Occipital lobe (tissue), 1 donor: ENCODE measurements at regions not wholly inside any gene's neighbourhood (a gene's known extent, or its start where the extent isn't known, plus 50 kb on each side); places are given as distances from the start of the nearest gene placed in this dataset.
"Not testable (repeated sequence)": the region's sequence is repeated elsewhere in the genome, so short reads cannot be mapped to it uniquely, and the experiment has no call there.

Experiments used
- DNase-seq: peaks from one replicate; lab custom pipeline; 2025; lab: John Stamatoyannopoulos, UW

GRCh38 chr15:38809621-38810020 lies 245.0 kb upstream of the RASGRP1 start:
- no peak for DNase-seq

- DNase-seq = no peak
Observed at GRCh38 chr15:38810686-38811085, 246.1 kb upstream of the RASGRP1 start.

GRCh38 chr15:38814254-38814653 lies 249.6 kb upstream of the RASGRP1 start:
- not testable (repeated sequence) for DNase-seq

- DNase-seq = no peak
Observed at GRCh38 chr15:38814891-38815290, 250.3 kb upstream of the RASGRP1 start.

- peak; percentile 53 for DNase-seq
Observed at GRCh38 chr15:38817427-38818156, 253.0 kb upstream of the RASGRP1 start.

DNA sequence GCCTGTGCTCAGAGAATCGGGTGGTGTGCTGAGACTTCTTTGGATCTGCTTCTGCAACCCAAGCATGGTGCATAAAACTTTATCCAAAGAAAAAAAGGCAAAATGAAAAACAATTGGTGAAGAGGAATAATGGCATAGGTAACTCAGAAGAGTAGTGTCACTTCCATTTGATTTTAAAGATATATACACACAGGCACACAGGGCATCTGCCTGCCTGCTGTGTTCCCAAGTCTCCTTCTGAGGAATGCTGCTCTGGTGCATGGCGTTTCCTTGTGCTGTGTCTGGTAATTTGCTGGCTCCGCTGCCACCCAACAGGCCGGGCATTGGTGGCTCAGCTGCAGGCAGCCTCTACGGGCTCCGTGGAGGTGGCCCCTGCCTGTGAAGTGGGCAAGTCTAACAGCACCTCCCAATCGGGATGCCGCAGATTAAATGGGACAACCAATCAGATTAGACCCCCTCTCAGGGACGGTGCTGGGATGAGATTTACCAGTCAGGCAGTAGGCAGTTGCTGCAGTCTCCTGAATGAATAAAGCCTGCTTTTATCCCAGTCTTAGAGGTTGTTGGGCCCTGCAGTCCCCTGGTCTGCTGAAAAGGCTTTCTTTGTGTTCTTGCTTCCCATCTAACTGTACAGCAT lies 253.7 kb upstream of the RASGRP1 start:
- peak; percentile 33 for DNase-seq

- no peak for DNase-seq
Observed at GRCh38 chr15:38819387-38819950, 254.9 kb upstream of the RASGRP1 start.

- no peak for DNase-seq
Observed at GRCh38 chr15:38823263-38823662, 258.6 kb upstream of the RASGRP1 start.

DNA sequence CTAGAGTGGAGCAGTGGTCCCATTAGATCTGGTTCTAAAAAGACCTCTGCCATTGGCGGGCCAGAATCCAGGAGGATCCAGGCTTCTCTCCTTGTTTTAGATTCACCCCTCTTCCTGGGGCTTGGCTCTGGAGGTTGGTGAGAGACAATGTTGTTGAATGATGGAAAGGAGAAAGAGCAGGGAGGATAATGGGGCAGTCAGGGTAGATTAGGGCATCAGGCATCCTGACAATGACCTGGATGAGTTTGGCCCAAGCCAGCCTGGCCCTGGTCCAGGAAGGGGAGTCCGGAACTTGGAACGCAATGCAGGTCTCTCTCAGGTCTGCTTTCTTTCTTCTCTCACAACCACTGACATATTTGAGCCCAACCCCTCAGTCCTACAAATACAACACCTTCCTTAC lies 260.1 kb upstream of the RASGRP1 start:
- no peak for DNase-seq

GRCh38 chr15:38826880-38827279 lies 262.3 kb upstream of the RASGRP1 start:
- DNase-seq = no peak

GRCh38 chr15:38828031-38828532 lies 263.5 kb upstream of the RASGRP1 start:
- no peak for DNase-seq

- DNase-seq = no peak
Observed at GRCh38 chr15:38829086-38829485, 264.5 kb upstream of the RASGRP1 start.

DNA sequence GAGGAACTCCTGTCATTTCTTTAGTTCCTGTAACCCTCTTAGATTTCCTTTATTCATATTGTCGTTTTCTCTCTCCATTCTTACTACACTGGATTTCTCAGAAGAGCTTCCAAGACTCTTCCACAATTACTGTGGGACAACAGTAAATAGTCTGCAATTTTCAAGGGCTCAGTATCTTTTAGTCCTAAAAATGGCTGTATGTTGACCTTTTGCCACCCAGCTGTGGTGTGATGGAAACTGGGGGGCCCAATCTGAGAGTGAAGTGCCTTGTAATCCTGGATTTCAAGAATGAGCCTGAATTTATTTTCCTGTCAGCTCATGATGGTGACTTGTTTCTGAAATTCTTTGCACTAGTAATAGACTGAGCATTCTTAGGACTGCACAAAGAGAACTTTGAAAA lies 277.6 kb upstream of the RASGRP1 start:
- DNase-seq = no peak

DNA sequence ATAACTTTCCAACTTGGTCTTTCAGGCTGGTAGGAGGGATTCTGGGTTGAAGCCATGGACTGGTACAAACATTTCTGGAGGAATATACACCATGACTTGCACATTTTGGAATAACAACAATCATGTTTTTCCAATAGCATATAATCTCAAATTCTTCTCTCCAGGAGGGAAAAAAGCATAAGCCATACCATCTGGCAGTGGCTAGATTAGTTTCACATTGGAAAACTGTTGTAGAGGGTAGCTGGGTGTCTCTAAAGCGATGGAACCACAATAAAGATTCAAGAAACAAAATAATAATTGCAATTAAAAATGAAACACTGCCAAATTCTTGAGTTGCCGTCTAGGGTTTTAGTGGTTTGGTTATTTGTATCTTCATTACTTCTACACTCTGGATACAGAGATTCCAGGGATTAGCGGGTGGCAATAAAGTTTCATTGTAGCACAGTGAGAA lies 278.5 kb upstream of the RASGRP1 start:
- no peak for DNase-seq

DNA sequence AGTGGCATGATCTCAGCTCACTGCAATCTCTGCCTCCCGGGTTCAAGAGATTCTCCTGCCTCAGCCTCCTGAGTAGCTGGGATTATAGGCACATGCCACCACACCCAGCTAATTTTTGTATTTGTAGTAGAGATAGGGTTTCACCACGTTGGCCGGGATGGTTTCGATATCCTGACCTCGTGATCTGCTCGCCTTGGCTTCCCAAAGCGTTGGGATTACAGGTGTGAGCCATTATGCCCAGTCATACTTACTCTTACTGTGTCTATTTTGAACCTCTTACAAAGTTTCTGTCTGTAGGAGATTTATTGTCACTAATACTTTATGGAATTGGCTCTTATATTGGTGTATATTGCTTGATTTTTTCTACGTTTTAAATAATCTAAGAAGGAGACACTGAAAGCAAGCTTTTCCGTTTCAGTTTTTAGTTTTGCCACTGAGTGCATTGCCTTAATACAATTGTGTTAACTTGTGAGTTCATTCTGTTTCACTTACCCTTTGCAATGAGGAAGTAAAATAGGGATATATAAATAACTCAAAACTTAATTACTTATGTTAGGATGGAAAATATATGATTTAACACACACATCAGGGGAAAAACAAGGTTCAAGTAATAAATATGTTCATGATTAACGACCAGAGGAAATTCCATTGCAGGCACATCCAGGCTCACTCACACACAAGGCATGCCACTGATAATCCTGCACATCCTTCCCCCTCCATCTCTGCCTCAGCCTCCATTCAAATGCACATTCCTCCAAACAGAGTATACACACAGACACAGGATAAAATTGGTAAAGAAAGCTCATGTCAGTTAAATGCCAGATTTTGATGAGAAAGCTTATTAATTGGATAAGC lies 279.3 kb upstream of the RASGRP1 start:
- DNase-seq = no peak

DNA sequence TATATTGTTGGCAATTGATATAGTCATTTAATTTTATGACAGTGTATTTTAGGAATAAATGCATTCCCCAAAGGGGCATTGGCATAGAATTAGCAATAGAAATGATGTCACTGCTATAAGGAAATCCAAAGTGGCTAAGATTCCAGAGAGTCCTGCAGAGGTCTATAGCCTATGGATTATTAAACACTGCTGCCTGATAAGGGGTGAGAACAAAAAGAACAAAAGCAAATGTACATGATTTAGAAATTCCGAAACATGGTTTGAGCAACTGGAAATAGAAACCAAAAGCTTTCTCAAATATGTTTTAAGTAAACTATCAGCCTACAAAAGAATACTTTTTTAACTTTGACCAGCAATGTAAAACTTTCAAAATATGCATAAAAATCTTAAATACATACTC lies 280.1 kb upstream of the RASGRP1 start:
- DNase-seq = no peak

DNA sequence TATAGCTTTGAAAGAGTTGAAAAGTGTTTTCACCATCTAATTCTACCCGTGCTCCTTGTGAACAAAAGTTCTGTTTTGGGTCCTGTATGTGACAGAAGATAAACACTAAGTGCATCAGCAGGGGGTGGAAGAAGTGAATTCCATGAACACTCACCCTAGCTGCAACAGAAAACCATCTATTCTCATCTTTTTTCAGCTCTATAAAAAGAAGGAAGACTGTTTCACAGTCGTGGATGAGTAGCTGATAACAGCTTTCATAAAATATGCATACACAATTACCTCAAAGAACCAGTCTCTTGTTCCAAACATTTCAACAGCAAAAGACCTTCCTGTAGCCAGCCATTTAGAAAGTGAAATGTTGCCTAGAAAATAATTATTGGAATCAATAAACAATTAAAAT lies 281.7 kb upstream of the RASGRP1 start:
- no peak for DNase-seq

DNA sequence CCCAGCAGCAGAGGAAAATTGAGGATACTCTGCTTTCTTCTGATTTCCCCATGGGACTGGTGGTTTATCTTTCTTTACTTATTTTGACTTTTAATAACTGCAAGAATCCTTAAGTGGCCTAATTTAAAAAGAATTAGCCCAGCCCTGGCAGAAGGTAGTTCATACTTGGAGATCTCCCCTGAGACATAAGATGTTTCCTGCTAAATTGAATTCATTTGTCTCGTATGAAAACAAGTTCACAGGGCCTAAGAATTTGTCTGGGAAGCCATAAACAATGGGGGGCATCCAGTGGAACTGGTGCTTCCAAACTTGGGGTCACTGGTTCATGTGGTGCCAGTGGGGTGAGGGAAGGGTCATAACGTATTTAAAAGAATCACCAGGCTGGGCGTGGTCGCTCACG lies 283.1 kb upstream of the RASGRP1 start:
- no peak for DNase-seq

DNA sequence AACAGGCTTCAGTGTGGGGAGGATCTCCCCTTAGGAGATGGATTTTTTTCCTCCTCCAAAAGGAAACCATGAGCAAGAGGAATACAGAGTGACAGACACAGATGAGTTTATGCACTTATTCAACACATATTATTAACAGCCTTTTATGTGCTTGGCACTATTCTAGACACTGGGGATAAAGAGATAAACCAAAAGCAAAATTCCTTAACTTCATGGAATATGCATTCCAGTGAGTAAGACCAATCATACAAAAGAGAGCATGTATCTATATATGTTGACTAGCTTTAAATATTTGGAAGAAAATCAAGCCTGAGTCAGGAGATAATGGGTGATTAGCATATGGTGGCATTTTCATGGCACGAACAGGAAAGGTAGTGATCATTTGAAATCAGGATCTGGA lies 284.4 kb upstream of the RASGRP1 start:
- no peak for DNase-seq

DNA sequence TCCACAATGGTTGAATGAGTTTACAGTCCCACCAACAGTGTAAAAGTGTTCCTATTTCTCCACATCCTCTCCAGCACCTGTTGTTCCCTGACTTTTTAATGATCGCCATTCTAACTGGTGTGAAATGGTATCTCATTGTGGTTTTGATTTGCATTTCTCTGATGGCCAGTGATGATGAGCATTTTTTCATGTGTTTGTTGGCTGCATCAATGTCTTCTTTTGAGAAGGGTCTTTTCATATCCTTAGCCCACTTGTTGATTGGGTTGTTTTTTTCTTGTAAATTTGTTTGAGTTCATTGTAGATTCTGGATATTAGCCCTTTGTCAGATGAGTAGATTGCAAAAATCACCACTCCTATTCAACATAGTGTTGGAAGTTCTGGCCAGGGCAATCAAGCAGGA lies 287.6 kb upstream of the RASGRP1 start:
- not testable (repeated sequence) for DNase-seq

GRCh38 chr15:38853608-38854007 lies 289.0 kb upstream of the RASGRP1 start:
- DNase-seq = no peak

DNA sequence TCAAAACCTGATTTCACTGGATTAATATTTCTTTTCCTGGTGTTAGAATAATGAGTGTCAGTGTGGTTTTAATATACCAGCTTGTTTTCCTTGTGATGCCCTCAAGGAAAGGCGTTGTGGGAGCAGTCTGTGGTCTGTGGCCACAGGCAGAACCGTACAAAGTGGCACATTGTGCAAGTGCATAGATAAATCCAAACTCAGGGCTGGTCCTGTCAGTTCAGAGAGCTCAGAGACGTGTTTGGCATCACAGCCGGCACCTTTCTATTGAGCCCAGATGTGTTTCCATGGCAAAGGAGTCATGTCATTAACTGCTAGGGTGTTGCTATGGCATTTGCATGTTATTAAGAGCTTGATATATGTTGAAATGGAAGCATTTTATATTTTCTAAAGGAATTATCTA lies 289.9 kb upstream of the RASGRP1 start:
- DNase-seq = no peak
